HG03064 (cell line): ENCODE measurements at regions not wholly inside any gene's neighbourhood (a gene's known extent, or its start where the extent isn't known, plus 50 kb on each side); places are given as distances from the start of the nearest gene placed in this dataset.

Source experiments
- ATAC-seq: cut with Tn5 transposase; IDR thresholded peaks from one replicate; pipeline ENCODE4 v1.9.1; 2021; ENCODE audit warnings: low read depth; ENCODE audit not compliant: unreplicated experiment

- ATAC-seq = no peak
These were observed 102.5 kb upstream of the SLC44A1 start for GRCh38 chr9:105141976-105142250.

GRCh38 chr9:105142406-105143135, 101.9 kb upstream of the SLC44A1 start:
- ATAC-seq = no peak

- ATAC-seq = no peak
These were observed 101.4 kb upstream of the SLC44A1 start for GRCh38 chr9:105143136-105143430.

- ATAC-seq = no peak
These were observed 100.4 kb upstream of the SLC44A1 start for GRCh38 chr9:105144076-105144475.

- ATAC-seq = no peak
These were observed 99.6 kb upstream of the SLC44A1 start for GRCh38 chr9:105144841-105145240.

DNA sequence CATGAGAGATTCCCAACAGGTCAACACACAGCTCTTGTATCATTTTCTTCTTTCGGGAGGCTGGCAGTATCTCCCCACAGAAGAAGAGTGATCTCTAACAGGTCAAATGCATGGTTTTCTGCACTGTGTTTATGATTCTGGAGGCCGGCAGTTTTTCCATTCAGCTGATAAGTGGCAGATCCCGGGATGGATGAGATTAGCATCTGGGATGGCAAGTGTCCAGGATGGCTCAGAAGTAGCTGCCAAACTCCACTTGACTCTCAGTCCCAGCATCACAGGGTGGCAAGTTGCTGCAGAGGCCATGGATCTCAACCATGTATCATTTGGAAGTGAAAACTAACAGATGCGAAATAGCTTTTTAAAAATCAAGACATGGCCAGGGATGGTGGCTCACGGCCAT, 97.8 kb upstream of the SLC44A1 start:
- ATAC-seq = no peak

- no peak for ATAC-seq
These were observed 97.2 kb upstream of the SLC44A1 start for GRCh38 chr9:105147110-105147871.

GRCh38 chr9:105148328-105149006, 96.0 kb upstream of the SLC44A1 start:
- ATAC-seq = no peak

DNA sequence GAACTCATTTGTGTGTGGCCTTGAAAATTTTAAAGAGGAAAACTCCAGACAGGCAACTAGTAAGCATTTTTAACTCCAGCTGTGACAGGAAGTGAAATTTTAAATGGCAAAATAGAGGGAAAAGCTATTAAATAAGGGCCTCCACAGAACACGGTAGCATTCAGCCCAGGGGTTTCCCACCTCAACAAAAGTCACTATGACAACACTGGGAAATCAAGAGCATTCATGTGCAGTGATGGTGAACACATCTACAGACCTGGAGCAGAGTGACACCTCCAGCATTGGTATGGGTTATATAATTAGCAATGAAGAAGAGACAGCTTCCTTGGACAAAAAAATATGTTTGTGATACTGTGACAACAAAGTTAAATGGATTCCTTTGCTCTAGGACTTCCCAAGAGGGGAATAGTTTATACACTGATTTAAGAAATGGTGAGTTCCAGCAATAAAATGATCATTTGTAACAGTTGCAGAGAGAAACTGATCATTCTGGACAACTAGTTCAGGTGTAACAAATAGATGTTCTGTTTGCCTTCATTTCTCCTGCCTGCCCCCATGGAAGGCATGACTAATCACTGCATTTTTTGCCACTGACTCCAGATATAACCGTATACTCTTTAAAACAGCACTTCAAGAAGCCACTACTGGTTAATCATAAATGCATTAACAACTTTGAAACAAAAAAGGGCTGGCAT, 93.3 kb upstream of the SLC44A1 start:
- ATAC-seq = no peak

- no peak for ATAC-seq
These were observed 92.8 kb upstream of the SLC44A1 start for GRCh38 chr9:105151686-105151995.

- no peak for ATAC-seq
These were observed 89.7 kb upstream of the SLC44A1 start for GRCh38 chr9:105154723-105155191.

GRCh38 chr9:105157171-105157583, 87.3 kb upstream of the SLC44A1 start:
- ATAC-seq = no peak

DNA sequence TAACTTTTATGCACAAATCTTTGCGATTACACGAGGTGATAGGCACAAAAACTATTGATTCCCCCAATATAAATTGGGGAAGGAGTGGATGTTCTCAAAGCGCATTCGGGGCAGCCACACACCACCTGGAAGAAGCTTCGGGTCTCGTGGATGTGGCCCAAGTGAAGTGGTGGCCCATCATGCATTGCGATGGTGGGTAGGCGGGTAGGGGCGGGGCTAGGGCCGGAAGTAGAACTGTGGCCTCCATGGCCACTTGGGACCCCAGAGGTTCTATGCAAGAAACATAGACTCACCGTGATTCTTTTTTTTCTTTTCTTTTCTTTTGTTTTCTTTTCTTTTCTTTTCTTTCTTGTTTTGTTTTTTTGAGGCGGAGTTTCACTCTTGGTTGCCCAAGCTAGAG, 86.4 kb upstream of the SLC44A1 start:
- no peak for ATAC-seq

DNA sequence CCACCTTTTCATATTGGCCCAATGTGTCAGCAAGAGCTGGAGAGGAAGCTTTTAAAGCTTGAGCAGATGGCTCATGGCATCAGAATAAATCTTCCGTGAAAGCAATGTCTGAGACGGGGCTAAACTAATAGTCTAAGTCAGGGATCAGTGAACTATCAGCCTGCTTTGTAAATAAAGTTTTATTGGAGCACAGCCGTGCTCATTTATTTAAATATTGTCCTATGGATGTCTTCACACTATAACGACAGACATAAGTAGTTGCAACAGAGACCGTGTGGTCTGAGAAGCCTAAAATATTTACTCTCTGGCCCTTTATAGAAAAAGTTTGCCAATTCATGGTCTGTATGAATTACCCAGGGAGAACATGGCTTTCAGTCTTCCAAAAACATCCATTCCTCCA, 85.6 kb upstream of the SLC44A1 start:
- ATAC-seq = no peak

DNA sequence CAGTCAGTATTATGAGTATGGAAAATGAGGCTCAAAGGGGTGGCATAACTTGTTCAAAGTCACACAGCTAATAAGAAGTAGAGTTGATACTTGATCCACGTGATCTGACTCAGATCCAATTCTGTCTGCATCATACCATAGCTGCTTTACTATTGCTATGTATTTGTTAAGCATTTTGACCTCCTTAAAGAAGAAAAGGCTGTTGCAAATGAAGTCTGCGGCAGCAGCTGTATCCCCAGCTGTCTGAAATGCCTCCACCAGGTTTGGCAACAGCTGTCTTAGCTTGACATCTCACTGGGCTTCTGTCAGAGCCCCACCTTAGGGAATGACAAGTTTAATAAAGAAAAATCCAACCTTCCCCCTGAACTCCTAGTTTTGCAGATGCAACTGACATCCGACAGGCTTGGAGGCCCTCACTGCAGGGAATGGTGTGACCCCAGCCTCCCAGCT, 75.6 kb upstream of the SLC44A1 start:
- ATAC-seq = no peak

DNA sequence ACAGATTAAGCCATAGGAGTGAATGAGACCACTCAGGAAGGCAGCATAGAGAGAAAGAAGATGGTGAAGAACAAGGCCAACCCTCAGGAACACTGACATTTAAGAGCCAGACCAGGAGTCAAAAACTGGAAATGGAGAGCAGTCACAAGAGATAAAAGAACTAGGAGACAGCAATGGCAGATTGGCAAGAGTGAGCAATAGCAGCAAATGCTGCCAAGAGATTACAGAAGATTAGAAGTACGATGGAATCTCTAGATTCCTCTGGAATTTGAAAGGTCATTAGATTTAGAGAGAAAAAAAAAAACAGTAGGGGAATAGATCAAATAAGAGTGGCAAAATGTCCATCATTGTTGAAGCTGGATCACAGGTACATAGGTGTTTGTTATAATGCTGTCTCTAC, 73.4 kb upstream of the SLC44A1 start:
- no peak for ATAC-seq

DNA sequence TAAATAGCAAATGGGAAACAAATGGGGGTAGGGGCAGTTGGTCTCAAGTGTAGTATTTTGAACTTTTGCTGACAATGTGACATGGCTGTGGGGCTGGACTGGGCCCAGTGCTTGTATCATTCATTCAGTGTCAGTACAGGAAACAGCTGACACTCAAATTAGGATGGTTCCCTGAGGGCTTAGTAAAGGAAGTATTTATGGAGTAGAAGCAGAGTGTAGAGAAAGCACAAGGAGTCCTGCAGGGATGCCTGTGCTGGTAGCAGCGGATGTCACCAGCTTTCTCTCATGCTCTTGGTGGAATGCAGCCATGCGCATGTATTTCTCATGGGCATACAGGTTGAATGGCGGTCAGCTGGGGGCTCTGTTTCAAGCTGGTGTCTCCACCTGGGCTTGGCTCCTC, 72.9 kb upstream of the SLC44A1 start:
- ATAC-seq = no peak

GRCh38 chr9:105172436-105172835, 72.0 kb upstream of the SLC44A1 start:
- no peak for ATAC-seq

GRCh38 chr9:105173306-105173705, 71.1 kb upstream of the SLC44A1 start:
- ATAC-seq = no peak

- no peak for ATAC-seq
These were observed 70.6 kb upstream of the SLC44A1 start for GRCh38 chr9:105173826-105174225.

DNA sequence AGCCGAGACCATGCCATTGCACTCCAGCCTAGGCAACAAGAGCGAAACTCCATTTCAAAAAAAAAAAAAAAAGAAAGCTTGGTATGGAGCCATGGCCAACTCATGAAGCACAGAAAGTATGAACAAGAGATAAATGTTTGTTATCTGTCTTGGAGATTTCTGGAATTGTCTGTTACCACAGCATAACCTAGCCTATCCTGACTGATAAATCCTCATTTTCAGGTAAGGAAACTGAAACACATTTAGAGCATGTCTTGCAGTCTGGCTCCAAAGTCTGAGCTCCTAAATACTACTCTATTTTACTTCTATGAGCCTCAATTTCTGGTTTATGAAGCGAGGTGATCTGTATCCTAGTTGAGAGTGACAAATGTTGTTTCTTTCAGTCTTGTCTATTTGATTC, 68.3 kb upstream of the SLC44A1 start:
- ATAC-seq = no peak
